HG03060 (cell line): ENCODE measurements at regions not wholly inside any gene's neighbourhood (a gene's known extent, or its start where the extent isn't known, plus 50 kb on each side); places are given as distances from the start of the nearest gene placed in this dataset.
"Not testable (repeated sequence)": the region's sequence is repeated elsewhere in the genome, so short reads cannot be mapped to it uniquely, and the experiment has no call there.

Experiments used
- ATAC-seq: cut with Tn5 transposase; IDR thresholded peaks from one replicate; pipeline ENCODE4 v1.9.1; 2021; ENCODE audit warnings: low read depth, moderate number of reproducible peaks; ENCODE audit not compliant: unreplicated experiment

- no peak for ATAC-seq
These were observed 536.0 kb downstream of the GABRG2 start for GRCh38 chr5:162603443-162604070.

GRCh38 chr5:162607879-162608278, 540.3 kb downstream of the GABRG2 start:
- ATAC-seq: no peak

GRCh38 chr5:162621726-162622263, 554.2 kb downstream of the GABRG2 start:
- not testable (repeated sequence) for ATAC-seq

- no peak for ATAC-seq
These were observed 556.5 kb downstream of the GABRG2 start for GRCh38 chr5:162624110-162624509.

- ATAC-seq: no peak
These were observed 569.9 kb downstream of the GABRG2 start for GRCh38 chr5:162637481-162637880.

GRCh38 chr5:162638849-162639248, 571.3 kb downstream of the GABRG2 start:
- ATAC-seq: no peak

- ATAC-seq: no peak
These were observed 573.7 kb downstream of the GABRG2 start for GRCh38 chr5:162641142-162641813.

- no peak for ATAC-seq
These were observed 587.3 kb downstream of the GABRG2 start for GRCh38 chr5:162654661-162655405.

GRCh38 chr5:162657076-162657475, 589.5 kb downstream of the GABRG2 start:
- no peak for ATAC-seq

GRCh38 chr5:162664846-162665245, 597.3 kb downstream of the GABRG2 start:
- no peak for ATAC-seq

- ATAC-seq: no peak
These were observed 601.4 kb downstream of the GABRG2 start for GRCh38 chr5:162668926-162669325.

- ATAC-seq: no peak
These were observed 604.5 kb downstream of the GABRG2 start for GRCh38 chr5:162672061-162672460.

GRCh38 chr5:162683284-162683683, 615.7 kb downstream of the GABRG2 start:
- ATAC-seq: no peak

- ATAC-seq: no peak
These were observed 616.6 kb downstream of the GABRG2 start for GRCh38 chr5:162684145-162684544.

GRCh38 chr5:162685302-162685701, 617.7 kb downstream of the GABRG2 start:
- no peak for ATAC-seq

- ATAC-seq: not testable (repeated sequence)
These were observed 628.7 kb downstream of the GABRG2 start for GRCh38 chr5:162696272-162696671.

GRCh38 chr5:162699361-162699760, 631.8 kb downstream of the GABRG2 start:
- ATAC-seq: no peak

- no peak for ATAC-seq
These were observed 636.3 kb downstream of the GABRG2 start for GRCh38 chr5:162703914-162704313.

- no peak for ATAC-seq
These were observed 643.7 kb downstream of the GABRG2 start for GRCh38 chr5:162711244-162711643.

GRCh38 chr5:162719720-162720119, 652.1 kb downstream of the GABRG2 start:
- ATAC-seq: no peak

- no peak for ATAC-seq
These were observed 653.6 kb downstream of the GABRG2 start for GRCh38 chr5:162721125-162721524.
